Fibroblast of skin of left quadriceps (primary cell): ENCODE measurements at regions not wholly inside any gene's neighbourhood (a gene's known extent, or its start where the extent isn't known, plus 50 kb on each side); places are given as distances from the start of the nearest gene placed in this dataset.

Experiments used
- DNase-seq, 2 experiments: peaks; one replicate each; pipeline ENCODE4 v3.0.0-alpha.2; 2013; ENCODE audit warnings: low read depth in 2 of 2

DNA sequence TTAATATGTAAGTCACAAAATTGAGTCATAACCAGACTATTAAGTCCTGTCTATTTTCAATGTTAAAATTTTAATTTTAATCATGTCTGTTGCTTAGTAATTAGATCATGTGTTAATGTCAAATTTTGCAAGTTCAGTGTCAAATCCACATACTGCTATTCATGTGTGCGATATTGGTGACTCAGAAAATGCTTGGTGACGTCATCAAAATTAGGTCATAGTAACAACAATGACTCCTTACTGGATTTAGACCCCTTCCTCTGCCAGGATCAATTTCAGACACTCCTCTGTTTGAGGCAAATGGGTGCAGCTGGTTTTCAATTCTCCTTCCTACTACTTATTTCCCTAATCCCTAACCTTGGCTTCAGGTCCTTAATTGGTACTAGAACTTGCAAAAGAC lies 1394.3 kb upstream of the SLC10A2 start:
- DNase-seq: no peak

DNA sequence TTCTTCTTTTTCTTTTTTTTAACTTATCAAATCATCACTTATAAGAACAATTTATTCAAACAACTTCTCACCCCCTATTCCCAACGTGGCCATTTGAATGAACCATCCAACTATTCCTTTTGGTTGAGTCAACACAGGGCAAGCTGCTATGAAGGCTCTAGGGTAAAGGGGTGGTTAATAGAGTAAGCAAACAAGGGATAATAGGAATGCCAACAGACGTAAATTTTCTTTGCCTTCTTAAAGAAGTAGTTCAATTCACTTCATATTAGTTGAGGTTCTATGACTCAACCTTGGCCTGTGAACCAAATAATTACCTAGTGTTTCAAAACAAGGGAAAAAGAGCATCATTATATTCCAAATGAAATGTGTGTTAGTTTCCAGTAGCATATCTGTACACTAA lies 1383.8 kb upstream of the SLC10A2 start:
- no peak for DNase-seq

DNA sequence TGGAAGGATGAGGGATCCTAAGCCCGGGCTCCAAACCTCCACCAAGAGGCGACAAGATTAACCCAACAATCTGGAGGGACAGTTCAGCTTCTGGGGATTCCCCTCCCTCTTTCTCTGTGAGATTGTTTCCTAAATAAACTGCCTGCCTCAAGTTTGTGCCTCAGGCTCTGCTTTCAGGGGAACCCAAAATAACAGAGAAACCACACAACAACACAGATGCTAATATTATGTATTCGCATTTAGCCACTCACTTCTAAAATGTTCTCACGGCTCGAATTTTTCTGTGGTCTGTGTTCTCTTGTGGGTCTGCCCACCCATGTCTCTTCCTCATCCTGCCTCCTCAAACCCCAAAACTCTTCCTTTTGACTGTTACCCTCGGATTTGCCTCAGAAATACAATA lies 1381.1 kb upstream of the SLC10A2 start:
- DNase-seq: no peak

DNA sequence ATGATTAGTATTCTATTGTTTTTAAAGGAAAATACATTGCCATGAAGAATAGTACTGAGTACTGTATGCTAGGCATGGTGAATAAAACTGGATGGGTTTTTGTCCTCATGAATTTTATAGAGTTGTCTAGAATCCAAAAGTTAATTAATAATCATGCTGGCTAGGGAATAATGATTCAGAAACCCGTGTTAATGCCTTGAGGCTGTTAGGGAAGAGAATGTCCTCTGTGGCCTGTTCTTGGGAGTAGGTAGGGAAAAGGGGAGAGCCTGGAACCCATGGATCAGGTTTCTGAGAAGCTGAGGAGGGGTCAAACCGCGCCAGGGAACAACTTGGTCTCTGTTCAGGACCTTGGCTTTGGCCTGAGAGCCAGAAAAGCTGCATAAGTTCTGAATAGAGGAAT lies 1376.3 kb upstream of the SLC10A2 start:
- DNase-seq: no peak

DNA sequence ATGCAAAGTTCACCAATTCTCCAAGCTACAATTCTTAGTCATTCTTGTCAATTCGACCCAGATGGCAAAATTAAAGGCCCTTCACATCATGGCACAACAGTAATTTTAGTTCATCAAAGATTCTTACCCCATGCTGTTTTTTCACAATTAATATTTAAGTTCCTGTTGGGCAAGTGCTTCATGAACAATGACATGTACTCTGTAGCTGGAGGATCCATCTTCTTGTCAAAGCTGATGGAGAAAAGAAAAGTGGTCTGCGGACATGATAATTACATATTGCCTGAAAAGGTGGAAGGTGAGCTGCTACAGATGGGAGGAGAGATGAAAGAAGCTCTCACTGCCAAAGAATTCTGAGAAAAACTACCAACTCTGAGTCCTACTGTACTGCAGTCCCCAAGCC lies 1370.3 kb upstream of the SLC10A2 start:
- DNase-seq: no peak

DNA sequence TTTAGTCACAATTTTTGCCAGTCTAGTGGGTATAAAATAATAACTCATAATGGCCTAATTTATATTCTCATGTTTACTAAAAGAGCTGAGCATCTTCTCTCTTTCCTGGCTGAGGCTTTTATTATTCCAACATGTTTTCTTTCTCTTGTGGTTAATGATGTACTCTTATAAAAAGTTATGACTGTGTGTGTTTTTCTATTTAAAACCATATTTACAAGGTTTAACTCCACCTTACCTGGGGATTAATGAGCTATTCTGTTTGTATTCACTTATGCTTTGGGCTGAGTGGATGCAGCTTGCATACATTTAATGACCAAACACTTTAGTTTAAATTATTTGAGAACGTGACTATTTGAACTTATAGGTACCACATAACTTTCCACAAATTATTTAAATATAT lies 1365.7 kb upstream of the SLC10A2 start:
- DNase-seq: no peak

DNA sequence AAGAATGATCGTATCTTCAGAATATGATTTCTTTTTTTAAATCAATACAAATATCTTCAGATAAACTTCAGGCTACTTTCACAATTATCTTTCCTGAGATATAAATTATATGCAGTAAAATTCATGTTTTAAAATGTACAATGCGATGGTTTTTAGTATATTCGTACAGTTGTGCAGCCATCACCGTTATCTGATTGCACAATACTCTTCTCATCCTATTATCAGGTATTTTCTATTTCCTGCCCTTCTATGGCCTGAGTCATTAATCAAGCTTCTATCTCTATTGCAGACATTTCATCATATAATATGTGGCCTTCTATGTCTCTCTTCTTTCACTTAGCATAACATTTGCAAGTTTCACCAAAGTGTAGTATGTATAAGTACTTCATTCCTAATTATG lies 1360.2 kb upstream of the SLC10A2 start:
- DNase-seq: no peak

DNA sequence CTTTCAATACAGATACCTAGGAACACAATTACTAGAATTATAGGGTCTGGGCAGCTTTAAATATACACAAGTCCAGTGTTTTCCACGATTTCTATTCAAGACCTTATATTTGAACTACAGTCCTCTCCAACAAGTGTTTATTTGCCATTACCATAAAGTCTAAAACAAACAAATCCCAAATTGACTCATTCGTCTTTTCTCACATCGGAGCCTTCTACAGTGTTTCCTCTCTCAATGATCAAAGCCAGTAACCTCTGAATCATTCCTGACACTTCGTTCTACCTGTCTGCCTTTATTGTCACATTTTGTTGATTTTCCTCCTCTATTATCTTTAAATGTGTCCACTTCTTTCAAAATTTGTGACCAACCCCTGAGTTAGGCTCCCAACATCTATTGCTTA lies 1356.5 kb upstream of the SLC10A2 start:
- no peak for DNase-seq

DNA sequence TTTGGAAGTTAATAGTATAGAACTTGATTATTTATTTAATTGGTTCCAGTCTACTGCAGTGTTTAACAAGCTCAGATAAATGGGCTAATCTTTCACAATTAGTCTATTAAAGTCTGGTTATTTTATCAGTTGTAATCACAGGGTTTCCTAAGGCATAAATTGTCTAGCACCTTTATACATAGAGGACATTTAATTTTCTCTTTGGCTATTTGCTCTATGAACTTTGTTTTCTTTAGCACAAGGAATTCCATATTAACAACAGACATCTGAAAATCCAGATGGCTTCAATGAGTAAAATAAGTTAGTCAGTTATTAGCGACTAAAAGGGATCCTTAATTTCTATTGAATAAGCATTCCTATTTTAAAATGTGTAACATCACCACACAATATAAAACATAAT lies 1350.8 kb upstream of the SLC10A2 start:
- no peak for DNase-seq

DNA sequence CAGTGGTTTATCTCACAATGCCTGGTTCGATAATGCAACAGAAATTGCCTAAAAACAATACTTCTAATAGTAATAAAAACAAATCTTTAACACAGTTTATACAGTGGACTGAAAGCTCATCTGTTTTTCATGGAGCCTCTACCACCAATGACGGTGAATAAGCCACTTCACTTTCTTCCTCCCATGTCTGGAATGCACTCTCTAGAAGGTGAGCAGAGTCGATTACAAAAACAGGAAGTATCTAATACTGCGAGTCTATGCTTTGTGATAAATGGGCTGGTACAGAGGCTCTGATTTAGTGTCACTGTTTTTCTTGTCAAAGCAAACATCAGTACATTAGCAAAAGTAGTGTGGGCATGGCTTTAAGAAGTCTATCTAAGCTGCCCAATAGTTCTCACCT lies 1348.6 kb upstream of the SLC10A2 start:
- no peak for DNase-seq

DNA sequence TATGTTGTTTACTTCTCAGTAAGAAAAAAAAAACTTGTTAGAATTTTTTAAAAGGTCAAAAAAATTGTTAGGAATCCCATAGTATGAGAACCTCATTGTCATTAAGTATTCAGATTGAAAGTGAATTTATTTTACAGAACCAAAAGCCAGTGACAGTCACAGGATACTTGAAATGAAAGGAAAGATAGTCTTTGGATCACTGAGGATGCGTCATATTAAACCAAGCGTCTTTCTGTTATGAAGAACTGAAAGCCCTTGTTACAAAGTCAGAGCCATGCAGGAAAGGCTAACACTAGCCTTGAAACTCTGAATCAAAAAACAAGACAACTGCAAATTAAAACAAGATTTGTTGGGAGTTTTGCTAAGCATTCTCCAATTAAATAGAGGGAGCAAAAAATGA lies 1348.0 kb upstream of the SLC10A2 start:
- no peak for DNase-seq

DNA sequence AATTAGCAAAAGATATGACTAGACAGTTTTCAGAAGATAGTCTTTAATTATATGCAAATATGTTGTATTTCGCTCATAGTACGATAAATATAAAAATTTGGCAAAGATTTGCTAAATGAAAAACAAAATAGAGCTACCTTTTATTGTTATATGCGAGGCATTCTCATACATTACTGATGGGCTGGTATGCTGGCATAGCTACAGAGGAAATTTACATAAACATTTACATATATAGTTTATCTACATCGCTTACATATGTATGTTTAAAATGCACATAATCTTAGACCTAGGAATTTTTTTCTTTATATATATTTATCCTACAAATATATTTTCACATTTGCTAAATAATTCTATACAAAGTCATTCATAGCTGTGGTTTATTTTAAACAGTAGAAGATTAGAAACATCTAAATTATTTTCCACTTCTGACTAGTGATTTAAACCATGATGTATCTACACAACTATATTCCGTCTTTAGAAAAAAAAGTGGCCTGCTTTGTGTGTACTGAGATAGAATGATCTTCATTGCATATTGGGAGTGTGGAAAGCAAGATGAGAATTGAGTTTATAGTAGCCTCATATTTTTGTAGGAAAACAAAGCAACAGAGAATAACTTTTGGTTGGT lies 1345.0 kb upstream of the SLC10A2 start:
- DNase-seq: no peak

DNA sequence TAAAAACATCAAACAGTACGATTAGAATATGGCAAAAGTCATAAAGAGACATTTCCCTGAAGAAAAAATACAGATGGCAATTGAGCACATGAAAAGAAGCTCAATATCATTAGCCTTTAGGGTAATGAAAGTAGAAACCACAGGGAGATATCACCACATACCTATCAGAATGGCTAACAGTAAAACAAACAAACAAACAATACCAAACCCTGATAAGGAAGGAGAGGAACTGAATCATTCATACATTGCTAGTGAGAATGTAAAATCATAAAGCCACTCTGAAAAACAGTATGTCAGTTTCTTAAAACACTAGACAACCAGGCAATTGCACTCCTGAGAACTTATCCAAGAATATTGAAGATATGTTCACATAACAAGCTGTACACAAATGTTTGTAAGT lies 1342.5 kb upstream of the SLC10A2 start:
- no peak for DNase-seq

DNA sequence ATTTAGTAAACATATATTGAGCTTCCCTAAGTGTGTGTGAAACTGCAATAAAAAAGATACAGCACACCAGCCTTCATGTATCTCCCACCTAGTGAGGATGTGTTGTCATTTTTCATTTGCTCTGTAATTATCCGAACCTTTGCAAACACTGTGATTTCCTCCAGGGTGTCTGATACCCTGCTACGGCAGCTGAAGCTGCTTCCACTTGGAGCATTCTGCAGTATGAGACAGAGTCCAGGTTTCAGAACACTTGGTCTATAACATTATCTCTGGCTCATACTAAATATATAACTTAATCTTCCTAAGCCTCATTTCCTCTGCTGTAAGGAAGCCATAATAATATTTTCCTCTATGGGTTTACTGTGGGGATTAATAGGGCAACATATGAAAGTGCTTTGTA lies 1338.1 kb upstream of the SLC10A2 start:
- no peak for DNase-seq

DNA sequence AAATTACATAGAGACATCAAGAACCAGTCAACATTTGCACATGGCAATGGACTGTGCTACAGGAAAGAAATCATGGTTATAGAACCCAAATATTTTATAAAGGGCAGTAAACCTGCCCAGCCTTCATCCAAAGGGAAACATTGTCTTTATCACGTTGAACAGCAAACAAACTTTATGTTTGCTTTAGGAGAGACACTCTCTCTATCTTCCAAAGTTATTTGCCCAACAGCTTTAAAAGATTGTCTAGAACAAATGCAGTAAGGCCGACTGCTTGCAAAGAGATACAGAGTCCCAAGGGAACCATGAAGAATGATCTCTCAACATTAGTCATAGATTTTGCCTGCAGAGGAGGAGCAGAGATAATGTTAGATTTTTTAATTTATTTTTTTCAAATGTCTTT lies 1323.5 kb upstream of the SLC10A2 start:
- peak; percentile 43 to 47 for DNase-seq

DNA sequence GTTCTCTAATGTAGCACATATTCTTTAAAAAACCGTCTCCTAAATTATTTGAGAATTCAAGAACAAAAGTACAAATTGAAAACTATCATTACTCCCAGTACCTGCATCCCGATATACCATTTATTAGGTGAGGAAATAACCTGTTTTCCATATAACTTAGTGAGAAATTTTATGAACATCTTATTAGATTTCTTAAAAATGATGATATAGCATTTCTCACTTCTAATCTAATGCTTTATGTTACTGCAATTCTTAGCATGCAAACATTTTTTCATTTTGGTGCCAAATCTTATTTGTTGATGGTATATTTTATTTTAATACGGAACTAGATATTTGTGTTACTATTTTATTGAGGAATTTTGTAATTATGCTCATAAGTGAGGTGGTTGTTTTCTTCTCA lies 1321.3 kb upstream of the SLC10A2 start:
- DNase-seq: no peak

DNA sequence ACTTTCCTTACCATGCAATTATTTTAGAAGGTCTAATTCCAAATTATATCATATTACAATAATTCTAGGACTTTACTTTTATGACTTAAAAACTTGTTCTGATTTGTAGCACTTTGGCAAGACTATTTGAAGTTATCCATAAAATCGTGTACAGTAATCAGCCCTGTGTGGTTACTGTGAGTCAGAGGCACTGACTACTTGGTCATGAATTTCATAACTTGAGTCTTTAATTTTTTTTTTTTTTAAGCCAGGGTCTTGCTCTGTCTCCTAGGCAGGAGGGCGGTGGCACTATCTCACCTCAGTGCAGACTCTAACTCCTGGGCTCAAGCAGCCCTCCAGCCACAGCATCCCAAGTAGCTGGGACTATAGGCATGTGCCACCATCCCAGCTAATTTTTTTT lies 1319.2 kb upstream of the SLC10A2 start:
- peak; percentile 61 to 72 for DNase-seq

DNA sequence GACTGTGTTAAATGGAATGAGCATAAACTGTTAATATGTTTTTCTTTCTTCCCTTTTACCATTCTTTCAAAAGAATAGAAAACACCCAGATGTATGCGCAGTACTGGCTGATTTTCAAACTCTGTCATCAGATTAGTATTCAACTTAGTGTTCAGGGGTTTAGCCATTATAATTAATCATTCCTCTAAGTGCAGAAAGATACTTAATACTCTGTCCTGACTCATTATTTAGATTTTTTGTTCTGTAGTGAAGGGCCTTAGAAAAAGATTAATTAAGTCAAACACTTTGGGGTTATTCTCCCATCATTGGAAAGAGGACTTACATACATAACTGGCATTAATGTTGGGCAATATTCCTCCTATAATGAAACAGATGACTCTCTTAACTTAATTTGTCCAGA lies 1316.7 kb upstream of the SLC10A2 start:
- peak; percentile 67 to 75 for DNase-seq

DNA sequence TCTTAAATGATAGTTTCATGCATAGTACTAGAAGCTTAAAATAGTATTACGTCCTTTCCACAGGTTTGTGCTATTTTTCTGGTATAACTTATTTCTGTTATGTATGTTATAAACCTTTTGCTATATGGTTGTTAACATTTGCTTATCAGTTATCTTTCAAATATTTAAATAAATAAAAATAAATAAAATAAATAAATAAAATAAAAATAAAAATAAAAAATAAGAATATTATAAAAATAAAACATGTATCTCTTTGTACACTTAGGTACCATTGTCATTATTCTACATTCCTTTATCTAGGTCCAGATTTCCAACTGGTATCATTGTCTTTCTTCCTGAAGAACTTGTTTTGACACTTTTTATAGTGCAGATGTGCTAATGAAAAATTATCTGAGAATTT lies 1310.4 kb upstream of the SLC10A2 start:
- no peak for DNase-seq

DNA sequence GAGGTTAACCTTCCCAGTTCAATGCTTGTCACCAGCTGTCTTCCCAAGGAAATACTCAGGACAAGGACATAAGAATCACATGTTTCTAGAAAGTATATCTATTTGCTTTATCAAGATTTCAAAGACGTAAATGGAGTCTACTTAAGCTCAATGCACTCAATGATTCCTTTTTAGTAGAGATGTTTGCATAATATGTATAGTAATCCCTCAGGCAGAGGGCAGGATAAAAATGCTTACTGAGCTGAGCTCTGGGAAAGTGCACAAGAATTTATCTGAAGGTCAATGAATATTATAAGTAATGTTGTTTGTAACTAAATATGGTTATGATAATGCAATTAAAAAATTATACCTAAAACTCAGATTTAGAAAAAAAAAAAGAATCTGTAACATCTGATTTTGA lies 1309.4 kb upstream of the SLC10A2 start:
- no peak for DNase-seq

DNA sequence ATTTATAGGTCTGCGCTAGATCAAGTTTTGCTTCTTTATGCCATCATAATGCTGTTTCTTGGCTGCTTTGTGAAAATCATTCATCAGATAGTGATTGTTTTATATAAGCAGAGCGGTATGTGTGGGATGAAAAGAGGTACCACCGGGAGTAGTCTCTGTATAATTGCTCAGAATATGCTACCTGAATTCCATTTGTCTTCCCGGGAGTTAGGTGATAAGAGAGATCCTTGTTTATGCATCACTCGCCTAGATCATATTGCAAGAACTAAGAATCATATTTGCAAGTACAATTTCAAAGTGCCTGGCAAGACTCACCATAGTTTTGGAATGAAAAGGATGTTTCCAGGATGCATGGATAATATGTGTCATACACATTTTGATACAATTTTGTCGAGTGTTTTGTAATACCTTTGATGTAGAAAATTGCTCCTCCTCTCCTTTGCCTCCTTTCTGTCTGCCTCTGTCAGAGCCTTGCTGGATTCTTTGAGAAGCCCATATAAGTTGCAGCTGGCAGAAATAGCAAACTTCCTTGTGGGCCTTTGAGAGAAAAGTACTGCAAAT lies 1306.0 kb upstream of the SLC10A2 start:
- DNase-seq: no peak

DNA sequence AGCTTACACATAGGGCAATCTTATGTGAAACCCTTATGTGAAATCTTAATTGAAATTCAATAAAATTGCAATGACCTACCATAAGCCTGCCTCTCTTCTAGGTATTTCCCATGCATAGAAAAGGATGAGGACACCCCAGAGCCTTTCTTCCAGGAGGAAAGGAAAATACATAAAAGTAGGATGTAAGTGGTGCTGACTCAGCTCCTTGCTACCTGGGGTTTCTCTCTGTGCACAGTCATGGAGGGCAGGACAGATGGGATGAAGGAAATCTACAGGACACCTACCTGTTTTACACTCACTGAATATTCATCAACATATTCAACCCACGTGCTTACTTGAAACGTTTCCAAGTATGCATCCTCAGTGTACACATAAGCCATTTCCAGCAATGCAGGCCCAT lies 1299.2 kb upstream of the SLC10A2 start:
- no peak for DNase-seq

DNA sequence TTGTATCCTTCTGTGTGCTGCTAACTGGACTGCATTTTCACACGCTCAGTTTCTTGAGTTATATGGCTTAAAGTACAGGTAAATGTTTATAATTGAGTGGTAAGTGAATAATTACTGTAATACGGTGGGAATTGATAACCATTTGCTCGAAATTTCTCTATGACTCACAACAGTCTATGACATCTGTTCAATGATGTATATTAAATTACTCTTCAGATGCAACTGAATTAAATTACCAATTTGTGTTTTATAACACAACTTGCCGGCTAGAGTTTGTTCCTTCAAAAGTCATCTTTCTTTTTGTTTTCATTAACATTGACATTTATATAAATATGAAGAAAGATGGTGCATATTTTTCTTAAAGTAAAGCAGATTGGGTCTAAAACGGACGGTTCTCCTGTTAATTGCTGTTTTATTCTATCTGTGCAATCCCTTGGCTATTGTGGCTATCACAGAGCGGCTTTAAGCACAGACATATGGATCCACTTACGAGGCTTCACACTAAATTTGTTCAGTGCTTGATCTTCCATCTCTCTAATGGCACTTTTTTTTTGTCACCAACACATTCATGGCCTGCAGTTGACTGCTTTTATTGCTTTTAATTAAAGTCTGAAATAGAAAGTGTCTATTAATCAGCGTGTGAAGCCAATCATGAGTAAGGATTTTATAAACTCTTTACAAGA lies 1291.6 kb upstream of the SLC10A2 start:
- no peak for DNase-seq

DNA sequence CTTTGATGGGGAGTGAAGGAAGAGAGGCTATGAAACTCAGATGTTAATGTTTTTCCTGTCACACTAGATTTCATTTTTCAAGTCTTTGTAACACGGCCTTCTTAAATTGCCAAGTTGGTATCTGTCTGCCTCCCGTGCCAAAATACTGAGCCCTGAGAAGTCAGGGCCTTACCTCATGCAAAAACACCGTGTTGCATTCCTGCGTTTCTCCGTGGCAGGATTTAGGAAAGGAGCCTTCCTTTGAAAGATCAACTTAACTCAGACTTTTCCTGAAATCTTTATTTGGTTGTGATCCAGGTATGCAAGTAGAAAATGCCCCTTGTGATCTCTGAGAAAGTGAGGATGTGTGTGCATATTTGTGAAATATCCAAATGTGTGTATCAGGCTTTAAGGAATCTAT lies 1291.0 kb upstream of the SLC10A2 start:
- peak in 1 of 2 experiments; percentile 2 for DNase-seq
